ENCODE measurements at regions not wholly inside any gene's neighbourhood (a gene's known extent, or its start where the extent isn't known, plus 50 kb on each side); places are given as distances from the start of the nearest gene placed in this dataset.

- no peak for DNase-seq
Measured at GRCh38 chr10:78873413-78873812, 195.4 kb upstream of the ZMIZ1 start.

- no peak for DNase-seq
Measured at GRCh38 chr10:78875331-78875877, 193.4 kb upstream of the ZMIZ1 start.

GRCh38 chr10:78875932-78876331 lies 192.8 kb upstream of the ZMIZ1 start:
- DNase-seq, result no peak

- no peak for DNase-seq
Measured at GRCh38 chr10:78876449-78876848, 192.3 kb upstream of the ZMIZ1 start.

- no peak for DNase-seq
Measured at GRCh38 chr10:78879621-78880020, 189.1 kb upstream of the ZMIZ1 start.

GRCh38 chr10:78886129-78886528 lies 182.6 kb upstream of the ZMIZ1 start:
- no peak for DNase-seq

GRCh38 chr10:78889536-78890063 lies 179.2 kb upstream of the ZMIZ1 start:
- DNase-seq, result no peak

GRCh38 chr10:78890506-78890905 lies 178.3 kb upstream of the ZMIZ1 start:
- no peak for DNase-seq

- no peak for DNase-seq
Measured at GRCh38 chr10:78891741-78892140, 177.0 kb upstream of the ZMIZ1 start.

- DNase-seq, result no peak
Measured at GRCh38 chr10:78892338-78893176, 176.2 kb upstream of the ZMIZ1 start.

- DNase-seq, result no peak
Measured at GRCh38 chr10:78893217-78893616, 175.5 kb upstream of the ZMIZ1 start.

GRCh38 chr10:78894089-78894840 lies 174.5 kb upstream of the ZMIZ1 start:
- no peak for DNase-seq

- no peak for DNase-seq
Measured at GRCh38 chr10:78894841-78895195, 173.9 kb upstream of the ZMIZ1 start.

- no peak for DNase-seq
Measured at GRCh38 chr10:78895469-78895868, 173.3 kb upstream of the ZMIZ1 start.

- DNase-seq, result no peak
Measured at GRCh38 chr10:78896159-78896928, 172.4 kb upstream of the ZMIZ1 start.

GRCh38 chr10:78898341-78899097 lies 170.2 kb upstream of the ZMIZ1 start:
- no peak for DNase-seq

GRCh38 chr10:78899098-78899754 lies 169.5 kb upstream of the ZMIZ1 start:
- no peak for DNase-seq

- DNase-seq, result no peak
Measured at GRCh38 chr10:78899996-78900714, 168.6 kb upstream of the ZMIZ1 start.

- DNase-seq, result no peak
Measured at GRCh38 chr10:78900715-78901430, 167.9 kb upstream of the ZMIZ1 start.

GRCh38 chr10:78901694-78902093 lies 167.1 kb upstream of the ZMIZ1 start:
- DNase-seq, result no peak
